H9 (cell line): ENCODE measurements at regions not wholly inside any gene's neighbourhood (a gene's known extent, or its start where the extent isn't known, plus 50 kb on each side); places are given as distances from the start of the nearest gene placed in this dataset.

Source experiments
- DNase-seq: peaks from one replicate; pipeline ENCODE4 v3.0.0-alpha.2; 2017
- H2AFZ ChIP-seq: one replicate; pipeline ENCODE4 v1.6.1; 2013; ENCODE audit warnings: mild to moderate bottlenecking, low read length, control low read depth, moderate library complexity
- H2AK5ac ChIP-seq: 2 replicates; pipeline ENCODE4 v1.6.1; 2013; ENCODE audit warnings: low read length, control low read depth, mixed read lengths; ENCODE audit not compliant: insufficient read length
- H2BK120ac ChIP-seq: one replicate; pipeline ENCODE4 v1.6.1; 2013; ENCODE audit warnings: low read depth, mild to moderate bottlenecking, low read length, control low read depth, inconsistent platforms; ENCODE audit not compliant: poor library complexity, severe bottlenecking
- H2BK12ac ChIP-seq: 2 replicates; pipeline ENCODE4 v1.6.1; 2013; ENCODE audit warnings: low read length, control low read depth, mixed read lengths, low read depth; ENCODE audit not compliant: insufficient read length
- H2BK15ac ChIP-seq: 2 replicates; pipeline ENCODE4 v1.6.1; 2013; ENCODE audit warnings: low read depth, low read length, control low read depth
- H2BK20ac ChIP-seq: one replicate; pipeline ENCODE4 v1.6.1; 2013; ENCODE audit warnings: low read depth, mild to moderate bottlenecking, low read length, control low read depth, inconsistent platforms; ENCODE audit not compliant: poor library complexity, severe bottlenecking
- H2BK5ac ChIP-seq: 2 replicates; pipeline ENCODE4 v1.6.1; 2013; ENCODE audit warnings: low read length, control low read depth, mixed read lengths; ENCODE audit not compliant: insufficient read length
- H3K14ac ChIP-seq: 2 replicates; pipeline ENCODE4 v1.6.1; 2013; ENCODE audit warnings: low read length, control low read depth; ENCODE audit not compliant: insufficient read depth
- H3K18ac ChIP-seq: 2 replicates; pipeline ENCODE4 v1.6.1; 2013; ENCODE audit warnings: low read depth, mild to moderate bottlenecking, mixed read lengths, low read length, control low read depth; ENCODE audit not compliant: insufficient read length
- H3K23ac ChIP-seq: 2 replicates; pipeline ENCODE4 v1.6.1; 2013; ENCODE audit warnings: low read length, control low read depth, mixed read lengths, low read depth; ENCODE audit not compliant: insufficient read length
- H3K23me2 ChIP-seq: 2 replicates; pipeline ENCODE4 v1.6.1; 2013; ENCODE audit warnings: low read depth, mild to moderate bottlenecking, mixed read lengths, low read length, control low read depth; ENCODE audit not compliant: insufficient read length, poor library complexity, severe bottlenecking
- H3K27ac ChIP-seq: 2 replicates; pipeline ENCODE4 v1.5.1; 2013; ENCODE audit warnings: low read length, control low read depth, mixed read lengths, low read depth; ENCODE audit not compliant: insufficient read length
- H3K27me3 ChIP-seq: 2 replicates; pipeline ENCODE4 v1.6.1; 2013; ENCODE audit warnings: low read length, control low read depth, inconsistent platforms; ENCODE audit not compliant: insufficient read depth
- H3K4ac ChIP-seq: 2 replicates; pipeline ENCODE4 v1.6.1; 2013; ENCODE audit warnings: low read depth, mild to moderate bottlenecking, control low read depth, inconsistent platforms, low read length, moderate library complexity
- H3K4me1 ChIP-seq: 2 replicates; pipeline ENCODE4 v1.6.1; 2013; ENCODE audit warnings: low read length, control low read depth, inconsistent platforms; ENCODE audit not compliant: insufficient read depth
- H3K4me2 ChIP-seq: 2 replicates; pipeline ENCODE4 v1.6.1; 2013; ENCODE audit warnings: low read length, control low read depth, mixed read lengths; ENCODE audit not compliant: insufficient read length, insufficient read depth
- H3K56ac ChIP-seq: 2 replicates; pipeline ENCODE4 v1.6.1; 2013; ENCODE audit warnings: low read depth, mild to moderate bottlenecking, mixed read lengths, low read length, control low read depth; ENCODE audit not compliant: insufficient read length
- H3K79me1 ChIP-seq: 2 replicates; pipeline ENCODE4 v1.6.1; 2013; ENCODE audit warnings: low read depth, mild to moderate bottlenecking, moderate library complexity, low read length, control low read depth, inconsistent platforms; ENCODE audit not compliant: insufficient read depth, poor library complexity, severe bottlenecking
- H3K79me2 ChIP-seq: 2 replicates; pipeline ENCODE4 v1.6.1; 2013; ENCODE audit warnings: low read length, control low read depth, inconsistent platforms; ENCODE audit not compliant: insufficient read depth
- H3K9ac ChIP-seq: 2 replicates; pipeline ENCODE4 v1.6.1; 2013; ENCODE audit warnings: low read length, control low read depth, mixed read lengths; ENCODE audit not compliant: insufficient read length; ENCODE audit errors: extremely low read depth
- H3K9me3 ChIP-seq: one replicate; pipeline ENCODE4 v1.6.1; 2013; ENCODE audit warnings: low read depth, low read length, inconsistent platforms; ENCODE audit not compliant: control insufficient read depth
- H3T11ph ChIP-seq: one replicate; pipeline ENCODE4 v1.6.1; 2013; ENCODE audit warnings: mild to moderate bottlenecking, low read length, control low read depth, inconsistent platforms
- H4K20me1 ChIP-seq: one replicate; pipeline ENCODE4 v1.6.1; 2013; ENCODE audit not compliant: control insufficient read depth, insufficient read length, insufficient read depth
- H4K5ac ChIP-seq: 2 replicates; pipeline ENCODE4 v1.6.1; 2013; ENCODE audit warnings: low read depth, mild to moderate bottlenecking, mixed read lengths, low read length, control low read depth; ENCODE audit not compliant: insufficient read length
- H4K8ac ChIP-seq: replicated peaks from 2 replicates; pipeline ENCODE4 v1.6.1; 2013; ENCODE audit warnings: low read length, control low read depth, mixed read lengths, low read depth; ENCODE audit not compliant: insufficient read length
- H4K91ac ChIP-seq: 2 replicates; pipeline ENCODE4 v1.6.1; 2013; ENCODE audit warnings: low read depth, mild to moderate bottlenecking, moderate library complexity, mixed read lengths, low read length, control low read depth; ENCODE audit not compliant: insufficient read length
- H3K27ac Mint-ChIP-seq, 3 experiments: 2 replicates in 2 of 3; 3 replicates in 1 of 3; pipeline ENCODE4 v1.8.0; 2020 to 2021; ENCODE audit warnings: mixed read lengths in 3 of 3, mild to moderate bottlenecking in 1 of 3, moderate library complexity in 1 of 3
- H3K27me3 Mint-ChIP-seq: 2 replicates; pipeline ENCODE4 v1.8.0; 2021; ENCODE audit warnings: low read depth, mild to moderate bottlenecking, moderate library complexity, mixed read lengths
- H3K36me3 Mint-ChIP-seq, 3 experiments: 2 replicates in 2 of 3; 3 replicates in 1 of 3; pipeline ENCODE4 v1.8.0; 2020 to 2021; ENCODE audit warnings: low read depth in 3 of 3, mixed read lengths in 3 of 3; ENCODE audit not compliant: insufficient read depth in 1 of 3
- H3K4me1 Mint-ChIP-seq, 2 experiments: 2 replicates each; pipeline ENCODE4 v1.8.0; 2020; ENCODE audit warnings: mixed read lengths in 2 of 2
- H3K4me3 Mint-ChIP-seq, 2 experiments: 2 replicates in 1 of 2; 3 replicates in 1 of 2; pipeline ENCODE4 v1.8.0; 2020 to 2021; ENCODE audit warnings: mild to moderate bottlenecking in 2 of 2, mixed read lengths in 2 of 2, moderate library complexity in 1 of 2
- H3K9me3 Mint-ChIP-seq, 2 experiments: 2 replicates in 1 of 2; 3 replicates in 1 of 2; pipeline ENCODE4 v1.8.0; 2020; ENCODE audit warnings: mild to moderate bottlenecking in 2 of 2, mixed read lengths in 2 of 2, moderate library complexity in 1 of 2
- CTCF ChIP-seq: fragments of 200-600 bp; sonication (generic); conservative IDR thresholded peaks from 3 replicates; pipeline ENCODE4 v1.8.0; 2021; ENCODE audit warnings: antibody characterized with exemption, mild to moderate bottlenecking

- H3K4ac ChIP-seq: no peak overlapping the region
- H4K8ac ChIP-seq: no peak overlapping the region
- H3K36me3 Mint-ChIP-seq: no peaks in the 10 kb centered on the region; a peak in 1 of 7 replicates
- no peak overlapping the region for H2BK5ac ChIP-seq
- no peak overlapping the region for H3K18ac ChIP-seq
- no peaks in the 10 kb centered on the region for H3K79me2 ChIP-seq
- H3K14ac ChIP-seq: no peak overlapping the region
- H2BK12ac ChIP-seq: no peak overlapping the region
- H4K20me1 ChIP-seq: no peaks in the 10 kb centered on the region
- H3K9me3 Mint-ChIP-seq: peaks cover 0 to 4% of the 10 kb centered on the region in 2 experiments; a peak in 1 of 5 replicates
- no peaks in the 10 kb centered on the region for H3K79me1 ChIP-seq
- no peak overlapping the region for H3K27ac Mint-ChIP-seq
- H2BK120ac ChIP-seq: no peak overlapping the region
- H3K27me3 Mint-ChIP-seq: no peaks in the 10 kb centered on the region
- no peak overlapping the region for H3K56ac ChIP-seq
- H3K4me1 ChIP-seq: peaks cover 6% of the 10 kb centered on the region; the same call in 1 of the 2 replicates
- no peak overlapping the region for H2BK15ac ChIP-seq
- H2AFZ ChIP-seq: no peak overlapping the region
- no peak overlapping the region for H3K4me3 Mint-ChIP-seq
- no peak for TF ChIP-seq CTCF
- no peak overlapping the region for H4K5ac ChIP-seq
- H3K4me2 ChIP-seq: no peak overlapping the region
- no peak overlapping the region for H2AK5ac ChIP-seq
- H3T11ph ChIP-seq: no peak overlapping the region
- H2BK20ac ChIP-seq: no peak overlapping the region
- H3K27me3 ChIP-seq: no peaks in the 10 kb centered on the region
- DNase-seq: no peak
- H4K91ac ChIP-seq: no peak overlapping the region
- no peaks in the 10 kb centered on the region for H3K23me2 ChIP-seq
- H3K4me1 Mint-ChIP-seq: peaks cover 29 to 32% of the 10 kb centered on the region in 2 experiments
- no peak overlapping the region for H3K27ac ChIP-seq
- no peaks in the 10 kb centered on the region for H3K9me3 ChIP-seq
- H3K9ac ChIP-seq: no peak overlapping the region
- no peak overlapping the region for H3K23ac ChIP-seq
Observed at GRCh38 chr3:124363476-124363875, 366.8 kb upstream of the UMPS start.
